K562 (cell line): ENCODE measurements at regions not wholly inside any gene's neighbourhood (a gene's known extent, or its start where the extent isn't known, plus 50 kb on each side); places are given as distances from the start of the nearest gene placed in this dataset.

Experiments
- ATAC-seq: fragments of 200-7000 bp; cut with Tn5 transposase; 3 replicates; pipeline ENCODE4 v1.9.1; 2020; ENCODE audit warnings: moderate library complexity
- BruUV-seq: library from RNA; stranded (reverse); fragments of 400-500 nt; replicated peaks from 2 replicates; lab custom pipeline; 2021; lab: Mats Ljungman, UMichigan
- CTCF ChIA-PET: fragments of 300-600 bp; formaldehyde crosslinking; extraction: SDS; loops from one replicate; lab custom pipeline; 2021; ENCODE audit warnings: low intra/inter-chr PET ratio; lab: Yijun Ruan, JAX
- POLR2A ChIA-PET: fragments of 300-600, 350-650 bp; sonication (Branson Sonifier 250); formaldehyde crosslinking; extraction: SDS; loops from one replicate; lab custom pipeline; 2021; ENCODE audit warnings: antibody characterized with exemption, inconsistent platforms; lab: Yijun Ruan, JAX
- DNase-seq, 4 experiments: peaks; one replicate each; pipeline versions ENCODE4 v3.0.0 to v3.0.0-alpha.2; 2011 to 2018; ENCODE audit warnings: low spot score in 3 of 4, mixed read lengths in 3 of 4; ENCODE audit errors: extremely low read depth in 1 of 4
- FAIRE-seq: peaks from 2 replicates; lab custom pipeline; 2011; peaks lifted over from hg19 to GRCh38; lab: Jason Lieb, UNC
- H2AFZ ChIP-seq: 2 replicates; pipeline ENCODE4 v1.6.0; 2011; ENCODE audit warnings: low read depth, low read length, control low read depth, inconsistent platforms
- H3K27ac ChIP-seq: fragments of 200-600 bp; 3 replicates; pipeline ENCODE4 v1.8.0; 2011; ENCODE audit warnings: low read depth, mild to moderate bottlenecking, control low read depth, inconsistent platforms, low read length, moderate library complexity, mixed read lengths; ENCODE audit errors: extremely low read depth
- H3K27me3 ChIP-seq, 2 experiments: fragments of 300-600 bp in 1 of 2; 2 replicates in 1 of 2; 3 replicates in 1 of 2; pipeline versions ENCODE4 v1.6.0 to v1.8.0; 2011; ENCODE audit warnings: inconsistent platforms in 2 of 2, low read length in 2 of 2, mild to moderate bottlenecking in 1 of 2, mixed read lengths in 1 of 2, moderate library complexity in 1 of 2; ENCODE audit not compliant: control insufficient read depth in 2 of 2, insufficient read depth in 2 of 2
- H3K36me3 ChIP-seq: fragments of 300-600 bp; 3 replicates; pipeline ENCODE4 v1.8.0; 2011; ENCODE audit warnings: mild to moderate bottlenecking, low read length, inconsistent platforms; ENCODE audit not compliant: control insufficient read depth, insufficient read depth
- H3K4me1 ChIP-seq, 2 experiments: fragments of 200-600 bp in 1 of 2; replicated peaks in 1 of 2; 2 replicates in 1 of 2; 3 replicates in 1 of 2; pipeline versions ENCODE4 v1.5.1 to v1.8.0; 2011; ENCODE audit warnings: inconsistent platforms in 2 of 2, low read length in 2 of 2, mild to moderate bottlenecking in 1 of 2, mixed read lengths in 1 of 2, moderate library complexity in 1 of 2; ENCODE audit not compliant: control insufficient read depth in 2 of 2, insufficient read depth in 2 of 2
- H3K4me2 ChIP-seq: 2 replicates; pipeline ENCODE4 v1.6.1; 2011; ENCODE audit warnings: low read length, control low read depth, inconsistent platforms, mixed read lengths; ENCODE audit not compliant: insufficient read depth
- H3K4me3 ChIP-seq: fragments of 200-600 bp; sonication (generic), shearing (Covaris generic); 2 replicates; pipeline ENCODE4 v1.5.1; 2016; ENCODE audit warnings: control low read depth, inconsistent platforms
- H3K79me2 ChIP-seq: fragments of 200-600 bp; 3 replicates; pipeline ENCODE4 v1.8.0; 2011; ENCODE audit warnings: low read length, inconsistent platforms; ENCODE audit not compliant: control insufficient read depth, insufficient read depth
- H3K9ac ChIP-seq, 2 experiments: 2 replicates each; pipeline versions ENCODE4 v1.6.0 to v1.6.1; 2011; ENCODE audit warnings: low read depth in 2 of 2, low read length in 2 of 2, control low read depth in 1 of 2, inconsistent platforms in 1 of 2, mild to moderate bottlenecking in 1 of 2, mixed read lengths in 1 of 2; ENCODE audit not compliant: insufficient read depth in 1 of 2
- H3K9me1 ChIP-seq: one replicate; pipeline ENCODE4 v1.6.0; 2011; ENCODE audit warnings: inconsistent platforms, mild to moderate bottlenecking, low read length, moderate library complexity; ENCODE audit not compliant: control insufficient read depth, insufficient read depth
- H3K9me3 ChIP-seq: replicated peaks from 2 replicates; pipeline ENCODE4 v1.5.1; 2011; ENCODE audit warnings: low read depth, low read length, inconsistent platforms; ENCODE audit not compliant: control insufficient read depth, insufficient read depth
- H4K20me1 ChIP-seq: replicated peaks from 2 replicates; pipeline ENCODE4 v1.6.1; 2011; ENCODE audit warnings: low read length, inconsistent platforms, mixed read lengths; ENCODE audit not compliant: control insufficient read depth, insufficient read depth
- BCOR ChIP-seq: fragments of 450-650 bp; IDR thresholded peaks from 2 replicates; pipeline ENCODE4 v1.6.1; 2016
- BRD9 ChIP-seq: fragments of 450-650 bp; IDR thresholded peaks from 2 replicates; pipeline ENCODE4 v1.6.1; 2018; ENCODE audit warnings: low read depth; ENCODE audit not compliant: partially characterized antibody
- CBX5 ChIP-seq: IDR thresholded peaks from 2 replicates; pipeline ENCODE4 v1.6.1; 2014; ENCODE audit warnings: low read depth, borderline replicate concordance
- NCOR1 ChIP-seq: fragments of 450-650 bp; IDR thresholded peaks from 2 replicates; pipeline ENCODE4 v1.6.1; 2016; ENCODE audit warnings: mild to moderate bottlenecking, moderate library complexity
- POLR3G ChIP-seq: IDR thresholded peaks from 2 replicates; pipeline ENCODE4 v1.6.1; 2011; ENCODE audit not compliant: insufficient read length, insufficient replicate concordance; ENCODE audit errors: extremely low read depth
- RBM14 ChIP-seq: fragments of 200-400 bp; formaldehyde crosslinking; IDR thresholded peaks from 2 replicates; pipeline ENCODE4 v1.6.1; 2018; ENCODE audit warnings: low read depth, mild to moderate bottlenecking, low read length, moderate library complexity, borderline replicate concordance; ENCODE audit not compliant: insufficient read depth
- RFX1 ChIP-seq: fragments of 450-650 bp; IDR thresholded peaks from 2 replicates; pipeline ENCODE4 v1.6.1; 2016; ENCODE audit warnings: mild to moderate bottlenecking, moderate library complexity
- SIRT6 ChIP-seq: IDR thresholded peaks from one replicate; pipeline ENCODE4 v1.6.1; 2012; ENCODE audit warnings: low read depth, mild to moderate bottlenecking, control low read depth, inconsistent platforms, low read length, moderate library complexity
- SMC3 ChIP-seq: conservative IDR thresholded peaks from 2 replicates; pipeline ENCODE4 v1.6.1; 2011; ENCODE audit warnings: low read depth, low read length, improper control_type of control experiment; ENCODE audit not compliant: insufficient read depth
- TAF7 ChIP-seq: fragments of 450-650 bp; IDR thresholded peaks from 2 replicates; pipeline ENCODE4 v1.6.1; 2016; ENCODE audit warnings: missing genetic modification characterization, missing compliant biosample characterization
- UBTF ChIP-seq, 2 experiments: IDR thresholded peaks; 2 replicates each; pipeline ENCODE4 v1.6.1; 2012; ENCODE audit warnings: improper control_type of control experiment in 2 of 2, low read depth in 2 of 2, low read length in 2 of 2, borderline replicate concordance in 1 of 2
- ZC3H11A ChIP-seq: IDR thresholded peaks from 2 replicates; pipeline ENCODE4 v1.6.1; 2012; ENCODE audit warnings: low read depth, low read length, improper control_type of control experiment
- ZNF311 ChIP-seq: fragments of 250-450 bp; sonication (Bioruptor Pico); IDR thresholded peaks from 2 replicates; pipeline ENCODE4 v1.4.0; 2020; ENCODE audit warnings: mild to moderate bottlenecking, moderate library complexity
- WGBS: fragments of 100-300 bp; shearing (Covaris generic); methylation state at CpG from one replicate; pipeline ENCODE4 v1.1.6; 2016; ENCODE audit warnings: low coverage, mixed read lengths; ENCODE audit not compliant: insufficient coverage; ENCODE audit errors: missing lambda C conversion rate; 5-methylcytosine and 5-hydroxymethylcytosine counted together
- in situ Hi-C: fragments of 300-500 bp; cut with MboI; formaldehyde crosslinking; loops from 4 replicates; pipeline ENCODE4 v1.15.0; 2018; ENCODE audit warnings: inconsistent platforms, mixed read lengths
- intact Hi-C: fragments of 100-400 bp; cut with micrococcal nuclease; formaldehyde crosslinking; loops from 2 replicates; pipeline ENCODE4 v1.14.2; 2022
- TF ChIP-seq, protein P1 (sequence below): sonication (generic); formaldehyde crosslinking; IDR thresholded peaks from 2 replicates; pipeline ENCODE4 v1.4.0; 2020; ENCODE audit warnings: mild to moderate bottlenecking, missing genetic modification reagents

DNA sequence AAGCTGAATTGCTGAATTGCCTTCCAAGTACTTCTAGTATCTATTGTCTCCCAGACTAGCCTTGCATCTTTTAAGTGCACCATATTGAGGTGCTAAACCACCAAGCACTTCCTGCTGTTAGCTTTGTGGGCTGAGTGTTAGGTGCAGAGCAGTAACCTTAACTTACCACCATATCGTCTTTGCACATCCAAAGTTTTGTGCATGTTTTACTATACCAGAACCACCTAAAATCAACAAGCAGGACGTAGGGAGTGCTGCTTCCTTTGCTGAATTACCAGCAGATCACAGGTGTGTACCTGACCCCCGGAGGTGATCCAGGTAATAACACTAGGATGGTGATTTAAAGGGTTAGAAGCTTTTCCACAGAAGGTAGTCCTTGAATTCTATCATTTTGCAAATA, 359.9 kb upstream of the HNRNPA3 start:
- ChIA-PET CTCF (no interaction called here), POLR2A (no interaction called here)
- H3K9me1 ChIP-seq: no peaks in the 10 kb centered on the region
- H3K36me3 ChIP-seq: no peaks in the 10 kb centered on the region
- DNase-seq (no peak), FAIRE-seq (no peak), ATAC-seq (no peak)
- H3K79me2 ChIP-seq: no peaks in the 10 kb centered on the region
- in situ Hi-C loops (no loop called here), intact Hi-C loops (no loop called here)
- H3K9ac ChIP-seq: no peak overlapping the region
- H3K27me3 ChIP-seq: no peaks in the 10 kb centered on the region
- no peaks in the 10 kb centered on the region for H3K4me1 ChIP-seq
- TF ChIP-seq SIRT6: no peak
- TF ChIP-seq, protein P1, sequence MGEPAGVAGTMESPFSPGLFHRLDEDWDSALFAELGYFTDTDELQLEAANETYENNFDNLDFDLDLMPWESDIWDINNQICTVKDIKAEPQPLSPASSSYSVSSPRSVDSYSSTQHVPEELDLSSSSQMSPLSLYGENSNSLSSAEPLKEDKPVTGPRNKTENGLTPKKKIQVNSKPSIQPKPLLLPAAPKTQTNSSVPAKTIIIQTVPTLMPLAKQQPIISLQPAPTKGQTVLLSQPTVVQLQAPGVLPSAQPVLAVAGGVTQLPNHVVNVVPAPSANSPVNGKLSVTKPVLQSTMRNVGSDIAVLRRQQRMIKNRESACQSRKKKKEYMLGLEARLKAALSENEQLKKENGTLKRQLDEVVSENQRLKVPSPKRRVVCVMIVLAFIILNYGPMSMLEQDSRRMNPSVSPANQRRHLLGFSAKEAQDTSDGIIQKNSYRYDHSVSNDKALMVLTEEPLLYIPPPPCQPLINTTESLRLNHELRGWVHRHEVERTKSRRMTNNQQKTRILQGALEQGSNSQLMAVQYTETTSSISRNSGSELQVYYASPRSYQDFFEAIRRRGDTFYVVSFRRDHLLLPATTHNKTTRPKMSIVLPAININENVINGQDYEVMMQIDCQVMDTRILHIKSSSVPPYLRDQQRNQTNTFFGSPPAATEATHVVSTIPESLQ (CRISPR knock-in tag): no peak
- 0% methylated on average over 3 of the region's 3 CpGs for WGBS
- no peaks in the 10 kb centered on the region for H4K20me1 ChIP-seq
- H3K27ac ChIP-seq: no peak overlapping the region
- no peak overlapping the region for H3K4me3 ChIP-seq
- no peak overlapping the region for H3K4me2 ChIP-seq
- H3K9me3 ChIP-seq: no peaks in the 10 kb centered on the region
- BruUV-seq: no TSS peak
- H2AFZ ChIP-seq: no peak overlapping the region

- Histone ChIP-seq H4K20me1 (no peaks in the 10 kb centered on the region), H3K27ac (no peak overlapping the region), H3K4me3 (no peak overlapping the region), H3K9me3 (no peaks in the 10 kb centered on the region), H3K4me2 (no peak overlapping the region), H3K79me2 (no peaks in the 10 kb centered on the region), H3K27me3 (no peaks in the 10 kb centered on the region), H3K9ac (no peak overlapping the region), H3K9me1 (no peaks in the 10 kb centered on the region), H3K4me1 (no peaks in the 10 kb centered on the region), H2AFZ (no peak overlapping the region), H3K36me3 (no peaks in the 10 kb centered on the region)
- BruUV-seq: no TSS peak
- POLR2A ChIA-PET: interaction anchor here (0.9 to 1.3 kb wide), 2 partner anchors 11 to 189 kb away, joined by 3 to 4 read pairs; no protein-coding TSS in a partner anchor
- in situ Hi-C loops (no loop called here), intact Hi-C loops (no loop called here)
- no peak for FAIRE-seq
- no peak for ATAC-seq
- no peak for DNase-seq
- 0% methylated on average over 1 of the region's 1 CpG for WGBS
- CTCF ChIA-PET: no interaction called here
- no peak for TF ChIP-seq NCOR1
- TF ChIP-seq TAF7 (tag): no peak
- TF ChIP-seq UBTF (IDR thresholded peaks at IDR 0.05; ENCODE audit: borderline replicate concordance in 1 of 2, low read depth in 2 of 2, low read length in 2 of 2): no peak
- TF ChIP-seq BCOR: no peak
- no peak for TF ChIP-seq CBX5
- TF ChIP-seq ZNF311: no peak
- no peak for TF ChIP-seq POLR3G
- TF ChIP-seq RFX1: no peak
- no peak for TF ChIP-seq ZC3H11A
- no peak for TF ChIP-seq BRD9
- TF ChIP-seq SMC3: no peak
- TF ChIP-seq RBM14: no peak
Measured at GRCh38 chr2:176854062-176854461, 358.5 kb upstream of the HNRNPA3 start.
